A549 (cell line): ENCODE measurements at regions not wholly inside any gene's neighbourhood (a gene's known extent, or its start where the extent isn't known, plus 50 kb on each side); places are given as distances from the start of the nearest gene placed in this dataset.

ENCODE experiments used
- ATAC-seq, 2 experiments: fragments of 200-7000 bp in 1 of 2; fragments of >200 bp in 1 of 2; cut with Nextera tagmentation in 1 of 2; cut with Tn5 transposase in 1 of 2; 3 replicates each; pipeline versions ENCODE4 v1.8.0 to v1.9.1; 2018 to 2020; ENCODE audit warnings: mild to moderate bottlenecking in 1 of 2, moderate library complexity in 1 of 2
- CTCF ChIA-PET: fragments of 300-600 bp; sonication (Branson Sonifier 250); formaldehyde crosslinking; extraction: SDS; loops from one replicate; lab custom pipeline; 2021; ENCODE audit warnings: antibody characterized with exemption, inconsistent platforms; lab: Yijun Ruan, JAX
- POLR2A ChIA-PET: fragments of 350-600 bp; formaldehyde crosslinking; extraction: SDS; loops from one replicate; lab custom pipeline; 2021; ENCODE audit warnings: antibody characterized with exemption, inconsistent platforms; lab: Yijun Ruan, JAX
- DNase-seq, 2 experiments: peaks; one replicate each; pipeline versions ENCODE4 v3.0.0 to v3.0.0-alpha.2; 2011 to 2016; ENCODE audit warnings: low read depth in 1 of 2, low spot score in 1 of 2
- FAIRE-seq: peaks from 2 replicates; lab custom pipeline; 2011; peaks lifted over from hg19 to GRCh38; lab: Jason Lieb, UNC
- H3K27ac ChIP-seq, 2 experiments: fragments of >200 bp; sonication (Bioruptor Twin); formaldehyde crosslinking; 3 replicates each; pipeline ENCODE4 v1.5.1; 2016 to 2017
- H3K4me1 ChIP-seq: fragments of >200 bp; sonication (Bioruptor Twin); formaldehyde crosslinking; 3 replicates; pipeline ENCODE4 v1.6.1; 2016
- H3K4me2 ChIP-seq: fragments of >200 bp; sonication (Bioruptor Twin); formaldehyde crosslinking; 3 replicates; pipeline ENCODE4 v1.6.1; 2016
- H3K4me3 ChIP-seq: fragments of >200 bp; sonication (Bioruptor Twin); formaldehyde crosslinking; 3 replicates; pipeline ENCODE4 v1.5.1; 2016
- H3K9me3 ChIP-seq: fragments of >200 bp; sonication (Bioruptor Twin); formaldehyde crosslinking; 3 replicates; pipeline ENCODE4 v1.6.1; 2016
- BCL3 ChIP-seq: fragments of >200 bp; sonication (Bioruptor Twin); formaldehyde crosslinking; IDR thresholded peaks from 3 replicates; pipeline ENCODE4 v1.6.1; 2016
- CBX8 ChIP-seq: fragments of 200-600 bp; sonication (generic); IDR thresholded peaks from 2 replicates; pipeline ENCODE4 v1.6.1; 2016
- CHD4 ChIP-seq: fragments of 200-600 bp; sonication (generic); IDR thresholded peaks from 2 replicates; pipeline ENCODE4 v1.6.1; 2016; ENCODE audit warnings: antibody characterized with exemption, mild to moderate bottlenecking, borderline replicate concordance
- CTCF ChIP-seq: fragments of >200 bp; sonication (Bioruptor Twin); formaldehyde crosslinking; IDR thresholded peaks from 3 replicates; pipeline ENCODE4 v1.5.1; 2016
- ELK1 ChIP-seq: fragments of 150-350 bp; IDR thresholded peaks from 2 replicates; pipeline ENCODE4 v1.6.1; 2014; ENCODE audit warnings: low read depth, mild to moderate bottlenecking, low read length
- FOSB ChIP-seq: fragments of 250-450 bp; sonication (Bioruptor Pico); IDR thresholded peaks from 2 replicates; pipeline ENCODE4 v1.5.0; 2020; ENCODE audit warnings: mild to moderate bottlenecking, moderate library complexity
- FOSL2 ChIP-seq, 2 experiments: fragments of 450-650 bp in 1 of 2; fragments of >200 bp in 1 of 2; sonication (Bioruptor Twin) in 1 of 2; formaldehyde crosslinking; IDR thresholded peaks; 2 replicates each; pipeline versions ENCODE4 v1.5.0 to v1.6.1; 2016 to 2020; ENCODE audit warnings: mild to moderate bottlenecking in 1 of 2, moderate library complexity in 1 of 2
- FOXS1 ChIP-seq: fragments of 250-450 bp; sonication (Bioruptor Pico); IDR thresholded peaks from 2 replicates; pipeline ENCODE4 v1.5.0; 2020; ENCODE audit warnings: mild to moderate bottlenecking, moderate library complexity
- GATA3 ChIP-seq: IDR thresholded peaks from 2 replicates; pipeline ENCODE4 v1.6.1; 2012; ENCODE audit warnings: borderline replicate concordance
- HEYL ChIP-seq: fragments of 250-450 bp; sonication (Bioruptor Pico); IDR thresholded peaks from 2 replicates; pipeline ENCODE4 v1.8.0; 2021; ENCODE audit warnings: mild to moderate bottlenecking, moderate library complexity
- HOXB13 ChIP-seq: fragments of 250-450 bp; sonication (Bioruptor Pico); IDR thresholded peaks from 2 replicates; pipeline ENCODE4 v1.5.0; 2020; ENCODE audit warnings: low read depth, mild to moderate bottlenecking, moderate library complexity
- JUNB ChIP-seq: fragments of >200 bp; sonication (Bioruptor Twin); formaldehyde crosslinking; IDR thresholded peaks from 2 replicates; pipeline ENCODE4 v1.6.1; 2016
- MAFK ChIP-seq: fragments of 450-650 bp; IDR thresholded peaks from 2 replicates; pipeline ENCODE4 v1.6.1; 2014; ENCODE audit not compliant: partially characterized antibody
- MAZ ChIP-seq: fragments of 150-350 bp; IDR thresholded peaks from 2 replicates; pipeline ENCODE4 v1.6.1; 2014; ENCODE audit warnings: antibody characterized with exemption, low read depth, low read length, borderline replicate concordance
- NFE2L2 ChIP-seq: fragments of 150-350 bp; conservative IDR thresholded peaks from 2 replicates; pipeline ENCODE4 v1.6.1; 2014; ENCODE audit warnings: low read length
- NPAS2 ChIP-seq: fragments of 250-450 bp; sonication (Bioruptor Pico); IDR thresholded peaks from 2 replicates; pipeline ENCODE4 v1.8.0; 2022; ENCODE audit warnings: mild to moderate bottlenecking, moderate library complexity, borderline replicate concordance
- NR3C1 ChIP-seq: fragments of >200 bp; sonication (Bioruptor Twin); formaldehyde crosslinking; IDR thresholded peaks from 3 replicates; pipeline ENCODE4 v1.6.1; 2017
- PBX3 ChIP-seq: IDR thresholded peaks from 2 replicates; pipeline ENCODE4 v1.6.1; 2012
- POLR2A ChIP-seq: IDR thresholded peaks from 2 replicates; pipeline ENCODE4 v1.6.1; 2012; ENCODE audit warnings: mild to moderate bottlenecking, low read length
- POLR2AphosphoS2 ChIP-seq: conservative IDR thresholded peaks from 2 replicates; pipeline ENCODE4 v1.6.1; 2012; ENCODE audit warnings: low read length, improper control_type of control experiment, inconsistent platforms
- RAD21 ChIP-seq, 2 experiments: fragments of >200 bp in 1 of 2; sonication (Bioruptor Twin) in 1 of 2; formaldehyde crosslinking in 1 of 2; IDR thresholded peaks in 1 of 2; conservative IDR thresholded peaks in 1 of 2; 2 replicates in 1 of 2; 3 replicates in 1 of 2; pipeline ENCODE4 v1.6.1; 2012 to 2018; ENCODE audit warnings: inconsistent platforms in 1 of 2
- RFX5 ChIP-seq: fragments of 450-650 bp; IDR thresholded peaks from 2 replicates; pipeline ENCODE4 v1.7.1; 2014; ENCODE audit warnings: antibody characterized with exemption, mild to moderate bottlenecking, moderate library complexity
- SMC3 ChIP-seq: fragments of >200 bp; sonication (Bioruptor Twin); formaldehyde crosslinking; IDR thresholded peaks from 3 replicates; pipeline ENCODE4 v1.6.1; 2018; ENCODE audit warnings: inconsistent platforms
- SREBF2 ChIP-seq: fragments of 450-650 bp; IDR thresholded peaks from 2 replicates; pipeline ENCODE4 v1.6.1; 2014; ENCODE audit warnings: mild to moderate bottlenecking, moderate library complexity
- ZNF302 ChIP-seq: fragments of 250-450 bp; sonication (Bioruptor Pico); IDR thresholded peaks from 2 replicates; pipeline ENCODE4 v1.9.0; 2021; ENCODE audit warnings: inconsistent platforms, mild to moderate bottlenecking, moderate library complexity
- ZSCAN20 ChIP-seq: fragments of 250-450 bp; sonication (Bioruptor Pico); IDR thresholded peaks from 2 replicates; pipeline ENCODE4 v1.8.0; 2022; ENCODE audit warnings: mild to moderate bottlenecking, moderate library complexity
- WGBS: methylation state at CpG from one replicate; pipeline ENCODE4 v1.1.6; 2017; ENCODE audit errors: missing lambda C conversion rate; 5-methylcytosine and 5-hydroxymethylcytosine counted together

GRCh38 chr6:153852481-153852880 is 186.6 kb upstream of the OPRM1 start:
- POLR2A ChIA-PET, result no interaction called here

GRCh38 chr6:153852034-153852433 is 187.0 kb upstream of the OPRM1 start:
- CTCF ChIA-PET, result no interaction called here
- FAIRE-seq, result no peak

More at GRCh38 chr6:153852481-153852880, 186.6 kb upstream of the OPRM1 start:
- FAIRE-seq (no peak), ATAC-seq (no peak), DNase-seq (no peak)
- Histone ChIP-seq H3K4me3 (no peak overlapping the region), H3K4me1 (no peaks in the 10 kb centered on the region), H3K27ac (no peak overlapping the region), H3K9me3 (no peaks in the 10 kb centered on the region), H3K4me2 (no peak overlapping the region)
- WGBS, result 6% methylated on average over 2 of the region's 2 CpGs
- CTCF ChIA-PET, result no interaction called here
- no peak for TF ChIP-seq ZNF302
- no peak for TF ChIP-seq HEYL (CRISPR knock-in tag)
- TF ChIP-seq RAD21 (conservative IDR thresholded peaks at IDR 0.05 in 1 of 2, IDR thresholded peaks at IDR 0.05 in 1 of 2), result no peak
- TF ChIP-seq CTCF, result no peak
- TF ChIP-seq FOSB, result no peak
- no peak for TF ChIP-seq GATA3
- no peak for TF ChIP-seq MAFK
- TF ChIP-seq ZSCAN20 (CRISPR knock-in tag), result no peak
- no peak for TF ChIP-seq CBX8
- no peak for TF ChIP-seq SREBF2
- TF ChIP-seq POLR2A, result no peak
- no peak for TF ChIP-seq NFE2L2
- no peak for TF ChIP-seq HOXB13 (CRISPR knock-in tag)
- no peak for TF ChIP-seq CHD4
- TF ChIP-seq JUNB, result no peak
- TF ChIP-seq RFX5, result no peak

More at GRCh38 chr6:153852034-153852433, 187.0 kb upstream of the OPRM1 start:
- TF ChIP-seq FOSL2 (IDR thresholded peaks at IDR 0.05) (no peak), FOSL2 (CRISPR knock-in tag; IDR thresholded peaks at IDR 0.05) (no peak), MAZ (no peak), BCL3 (no peak), SMC3 (no peak), GATA3 (no peak), ZSCAN20 (CRISPR knock-in tag) (no peak), NR3C1 (no peak), RFX5 (no peak), NPAS2 (CRISPR knock-in tag) (no peak), ELK1 (no peak), FOXS1 (CRISPR knock-in tag) (no peak), POLR2AphosphoS2 (no peak), PBX3 (no peak), MAFK (no peak), HEYL (CRISPR knock-in tag) (no peak), CBX8 (no peak)
- H3K4me2 ChIP-seq, result no peak overlapping the region
- WGBS, result 12% methylated on average over 3 of the region's 3 CpGs
- H3K9me3 ChIP-seq, result no peaks in the 10 kb centered on the region
- ATAC-seq (no peak), DNase-seq (no peak)
- no peak overlapping the region for H3K27ac ChIP-seq
- POLR2A ChIA-PET, result no interaction called here
- no peaks in the 10 kb centered on the region for H3K4me1 ChIP-seq
- H3K4me3 ChIP-seq, result no peak overlapping the region
